Neuronal stem cell (in vitro differentiated cells): ENCODE measurements at regions not wholly inside any gene's neighbourhood (a gene's known extent, or its start where the extent isn't known, plus 50 kb on each side); places are given as distances from the start of the nearest gene placed in this dataset.

ENCODE experiments used
- DNase-seq: peaks from one replicate; pipeline ENCODE4 v3.0.0-alpha.2; 2013; ENCODE audit warnings: low spot score
- H2AFZ ChIP-seq: one replicate; pipeline ENCODE4 v1.6.1; 2013; ENCODE audit warnings: mild to moderate bottlenecking, low read length, inconsistent platforms
- H2AK5ac ChIP-seq: 2 replicates; pipeline ENCODE4 v1.6.1; 2013; ENCODE audit warnings: low read depth, mild to moderate bottlenecking, inconsistent platforms, low read length, moderate library complexity, mixed read lengths
- H2BK120ac ChIP-seq: 2 replicates; pipeline ENCODE4 v1.6.1; 2013; ENCODE audit warnings: low read depth, mild to moderate bottlenecking, inconsistent platforms, low read length, moderate library complexity, mixed read lengths
- H2BK12ac ChIP-seq: one replicate; pipeline ENCODE4 v1.6.1; 2013; ENCODE audit warnings: low read length, inconsistent platforms
- H2BK15ac ChIP-seq: 2 replicates; pipeline ENCODE4 v1.6.1; 2013; ENCODE audit warnings: mild to moderate bottlenecking, low read length, inconsistent platforms, mixed read lengths
- H2BK5ac ChIP-seq: one replicate; pipeline ENCODE4 v1.6.1; 2013; ENCODE audit warnings: inconsistent platforms, mild to moderate bottlenecking, low read length, moderate library complexity
- H3K14ac ChIP-seq: one replicate; pipeline ENCODE4 v1.6.1; 2013; ENCODE audit warnings: low read length, inconsistent platforms
- H3K18ac ChIP-seq: 2 replicates; pipeline ENCODE4 v1.6.1; 2013; ENCODE audit warnings: low read length, inconsistent platforms
- H3K23ac ChIP-seq: 2 replicates; pipeline ENCODE4 v1.6.1; 2013; ENCODE audit warnings: low read depth, mild to moderate bottlenecking, mixed read lengths, low read length, inconsistent platforms; ENCODE audit not compliant: poor library complexity
- H3K27ac ChIP-seq: replicated peaks from 3 replicates; pipeline ENCODE4 v1.5.1; 2013; ENCODE audit warnings: low read length, inconsistent platforms
- H3K27me3 ChIP-seq, 3 experiments: 2 replicates each; pipeline ENCODE4 v1.6.1; 2013; ENCODE audit warnings: low read length in 3 of 3, mild to moderate bottlenecking in 2 of 3, inconsistent platforms in 1 of 3, low read depth in 1 of 3, mixed read lengths in 1 of 3, moderate library complexity in 1 of 3; ENCODE audit not compliant: control insufficient read depth in 3 of 3, insufficient read depth in 3 of 3
- H3K36me3 ChIP-seq, 2 donors: replicated peaks in 1 of 2; 2 replicates each; pipeline ENCODE4 v1.6.1; 2013; ENCODE audit warnings: low read length in 2 of 2; ENCODE audit not compliant: control insufficient read depth in 2 of 2, insufficient read depth in 2 of 2
- H3K4ac ChIP-seq: 2 replicates; pipeline ENCODE4 v1.6.1; 2013; ENCODE audit warnings: inconsistent platforms, mild to moderate bottlenecking, low read length, moderate library complexity
- H3K4me1 ChIP-seq, 2 donors: 1 replicate in 1 of 2; 2 replicates in 1 of 2; pipeline ENCODE4 v1.6.1; 2013; ENCODE audit warnings: low read length in 2 of 2, low read depth in 1 of 2; ENCODE audit not compliant: control insufficient read depth in 2 of 2, insufficient read depth in 1 of 2
- H3K4me2 ChIP-seq: one replicate; pipeline ENCODE4 v1.6.1; 2013; ENCODE audit warnings: mild to moderate bottlenecking, low read length, inconsistent platforms; ENCODE audit not compliant: insufficient read depth, poor library complexity, severe bottlenecking
- H3K4me3 ChIP-seq, 2 donors: 2 replicates each; pipeline ENCODE4 v1.5.1; 2013; ENCODE audit warnings: low read length in 2 of 2, mild to moderate bottlenecking in 2 of 2, inconsistent platforms in 1 of 2, moderate library complexity in 1 of 2
- H3K79me1 ChIP-seq: one replicate; pipeline ENCODE4 v1.6.1; 2013; ENCODE audit warnings: low read depth, mild to moderate bottlenecking, inconsistent platforms, low read length, moderate library complexity
- H3K9ac ChIP-seq: one replicate; pipeline ENCODE4 v1.6.1; 2013; ENCODE audit warnings: mild to moderate bottlenecking, low read depth, low read length, inconsistent platforms; ENCODE audit not compliant: poor library complexity
- H3K9me3 ChIP-seq, 2 donors: replicated peaks in 1 of 2; 2 replicates each; pipeline versions ENCODE3 to v1.6.1; 2013; ENCODE audit warnings: low read length in 2 of 2, mild to moderate bottlenecking in 2 of 2, inconsistent platforms in 1 of 2, low read depth in 1 of 2, mixed read lengths in 1 of 2, moderate library complexity in 1 of 2; ENCODE audit not compliant: control insufficient read depth in 2 of 2, insufficient read depth in 1 of 2
- H4K8ac ChIP-seq: one replicate; pipeline ENCODE4 v1.6.1; 2013; ENCODE audit warnings: low read depth, mild to moderate bottlenecking, inconsistent platforms, low read length, moderate library complexity
- H4K91ac ChIP-seq: one replicate; pipeline ENCODE4 v1.6.1; 2013; ENCODE audit warnings: low read length, low read depth, mild to moderate bottlenecking, inconsistent platforms; ENCODE audit not compliant: poor library complexity
- WGBS, 2 donors: extraction: QIAGEN DNeasy Blood & Tissue Kit; methylation state at CpG; one replicate each; pipeline ENCODE4 v1.1.7; 2013; ENCODE audit warnings: missing lambda C conversion rate in 2 of 2, mixed read lengths in 1 of 2; ENCODE audit not compliant: insufficient read length in 2 of 2, insufficient replicate concordance in 1 of 2; ENCODE audit errors: extremely low coverage in 2 of 2; 5-methylcytosine and 5-hydroxymethylcytosine counted together

GRCh38 chr2:239791526-239792404, 233.4 kb downstream of the NDUFA10 start:
- no peak overlapping the region for H2AK5ac ChIP-seq
- no peak overlapping the region for H4K8ac ChIP-seq
- H3K4me2 ChIP-seq = no peak overlapping the region
- H3K27me3 ChIP-seq = peaks cover 0 to 12% (median 6%) of the 10 kb centered on the region in 3 experiments
- no peaks in the 10 kb centered on the region for H3K36me3 ChIP-seq
- H3K14ac ChIP-seq = peak overlapping the region; percentile 85
- no peak overlapping the region for H4K91ac ChIP-seq
- no peak overlapping the region for H2BK15ac ChIP-seq
- no peak overlapping the region for H3K27ac ChIP-seq
- no peak overlapping the region for H2BK12ac ChIP-seq
- peaks cover 0 to 6% of the 10 kb centered on the region in 2 donors for H3K4me1 ChIP-seq
- H2AFZ ChIP-seq = no peak overlapping the region
- WGBS, 2 donors = no CpG with 5 or more reads among the region's 22 CpGs
- peaks cover 0 to 2% of the 10 kb centered on the region in 2 donors for H3K9me3 ChIP-seq
- no peak overlapping the region for H3K9ac ChIP-seq
- H2BK120ac ChIP-seq = no peak overlapping the region
- no peak overlapping the region for H3K23ac ChIP-seq
- H3K79me1 ChIP-seq = no peaks in the 10 kb centered on the region
- peak overlapping the region in 1 of 2 donors; percentile 43 for H3K4me3 ChIP-seq
- H3K18ac ChIP-seq = peak overlapping the region; percentile 74
- no peak overlapping the region for H2BK5ac ChIP-seq
- no peak overlapping the region for H3K4ac ChIP-seq
- DNase-seq = no peak

GRCh38 chr2:239790721-239791120, 234.4 kb downstream of the NDUFA10 start:
- H3K36me3 ChIP-seq = no peaks in the 10 kb centered on the region
- no peak overlapping the region for H4K8ac ChIP-seq
- no peak overlapping the region for H4K91ac ChIP-seq
- peaks cover 0 to 6% of the 10 kb centered on the region in 2 donors for H3K4me1 ChIP-seq
- H3K4me3 ChIP-seq = no peak overlapping the region
- H3K14ac ChIP-seq = no peak overlapping the region
- H3K27me3 ChIP-seq = peaks cover 0 to 12% (median 6%) of the 10 kb centered on the region in 3 experiments
- no peak overlapping the region for H3K4ac ChIP-seq
- H3K27ac ChIP-seq = no peak overlapping the region
- no peak for DNase-seq
- no peak overlapping the region for H3K18ac ChIP-seq
- no peak overlapping the region for H3K9ac ChIP-seq
- no peak overlapping the region for H2AK5ac ChIP-seq
- no peak overlapping the region for H3K23ac ChIP-seq
- H3K9me3 ChIP-seq = peaks cover 0 to 7% of the 10 kb centered on the region in 2 donors
- no CpG with 5 or more reads among the region's 9 CpGs for WGBS, 2 donors
- no peak overlapping the region for H2BK120ac ChIP-seq
- no peak overlapping the region for H2AFZ ChIP-seq
- no peaks in the 10 kb centered on the region for H3K79me1 ChIP-seq
- H2BK5ac ChIP-seq = no peak overlapping the region
- H2BK15ac ChIP-seq = no peak overlapping the region
- no peak overlapping the region for H3K4me2 ChIP-seq
- H2BK12ac ChIP-seq = no peak overlapping the region

- Histone ChIP-seq H3K23ac (no peak overlapping the region), H2AK5ac (no peak overlapping the region), H3K9me3 (peaks cover 0 to 7% of the 10 kb centered on the region in 2 donors), H2BK120ac (no peak overlapping the region), H3K79me1 (no peaks in the 10 kb centered on the region), H3K4me3 (no peak overlapping the region), H2BK5ac (no peak overlapping the region), H2BK15ac (no peak overlapping the region), H3K4me2 (no peak overlapping the region), H2BK12ac (no peak overlapping the region), H4K8ac (no peak overlapping the region), H3K14ac (no peak overlapping the region), H3K18ac (no peak overlapping the region), H3K4me1 (peaks cover 0 to 6% of the 10 kb centered on the region in 2 donors), H4K91ac (no peak overlapping the region), H3K4ac (no peak overlapping the region), H3K27ac (no peak overlapping the region), H3K27me3 (peaks cover 0 to 12% (median 6%) of the 10 kb centered on the region in 3 experiments), H3K36me3 (no peaks in the 10 kb centered on the region), H3K9ac (no peak overlapping the region), H2AFZ (no peak overlapping the region)
- WGBS, 2 donors = no CpG with 5 or more reads among the region's 13 CpGs
- DNase-seq = no peak
Measured at GRCh38 chr2:239790313-239790712, 234.8 kb downstream of the NDUFA10 start.

GRCh38 chr2:239789711-239790110, 235.4 kb downstream of the NDUFA10 start:
- Histone ChIP-seq H2BK5ac (no peak overlapping the region), H3K27ac (no peak overlapping the region), H3K14ac (no peak overlapping the region), H2AFZ (no peak overlapping the region), H2BK120ac (no peak overlapping the region), H4K91ac (no peak overlapping the region), H2AK5ac (no peak overlapping the region), H3K9ac (peak overlapping the region; percentile 7), H3K4me2 (no peak overlapping the region), H3K9me3 (peaks cover 0 to 7% of the 10 kb centered on the region in 2 donors), H3K79me1 (no peaks in the 10 kb centered on the region), H3K4me1 (peaks cover 0 to 6% of the 10 kb centered on the region in 2 donors), H3K23ac (no peak overlapping the region), H3K27me3 (peaks cover 0 to 12% (median 6%) of the 10 kb centered on the region in 3 experiments), H2BK15ac (no peak overlapping the region), H3K4ac (no peak overlapping the region), H3K36me3 (no peaks in the 10 kb centered on the region), H3K4me3 (no peak overlapping the region), H4K8ac (no peak overlapping the region), H3K18ac (peak overlapping the region; percentile 9), H2BK12ac (no peak overlapping the region)
- no peak for DNase-seq
- WGBS, 2 donors = no CpG with 5 or more reads among the region's 8 CpGs
